ENCODE measurements at regions not wholly inside any gene's neighbourhood (a gene's known extent, or its start where the extent isn't known, plus 50 kb on each side); places are given as distances from the start of the nearest gene placed in this dataset.
"Not testable (repeated sequence)": the region's sequence is repeated elsewhere in the genome, so short reads cannot be mapped to it uniquely, and the experiment has no call there.

- Mint-ChIP-seq H3K27me3 (no peaks in the 10 kb centered on the region), H3K4me3 (no peak overlapping the region), H3K36me3 (no peaks in the 10 kb centered on the region), H3K4me1 (no peaks in the 10 kb centered on the region), H3K27ac (no peak overlapping the region), H3K9me3 (peaks cover 1% of the 10 kb centered on the region)
- ATAC-seq (ENCODE audit: low read depth) = no peak
- POLR2A ChIA-PET = no interaction called here
- DNase-seq = no peak
Observed at GRCh38 chr3:148531836-148532235, 165.9 kb upstream of the AGTR1 start.

- Mint-ChIP-seq H3K4me3 (no peak overlapping the region), H3K27ac (no peak overlapping the region), H3K27me3 (no peaks in the 10 kb centered on the region), H3K36me3 (no peaks in the 10 kb centered on the region), H3K4me1 (no peaks in the 10 kb centered on the region), H3K9me3 (peaks cover 1% of the 10 kb centered on the region)
- POLR2A ChIA-PET = no interaction called here
- ATAC-seq (ENCODE audit: low read depth) = no peak
- DNase-seq = no peak
Observed at GRCh38 chr3:148532326-148532725, 165.4 kb upstream of the AGTR1 start.

GRCh38 chr3:148532774-148533173 is 164.9 kb upstream of the AGTR1 start:
- Mint-ChIP-seq H3K4me1 (no peaks in the 10 kb centered on the region), H3K36me3 (no peaks in the 10 kb centered on the region), H3K9me3 (peaks cover 1% of the 10 kb centered on the region), H3K4me3 (no peak overlapping the region), H3K27ac (no peak overlapping the region), H3K27me3 (no peaks in the 10 kb centered on the region)
- ATAC-seq (ENCODE audit: low read depth) (no peak), DNase-seq (no peak)
- POLR2A ChIA-PET = no interaction called here

GRCh38 chr3:148534089-148534988 is 163.4 kb upstream of the AGTR1 start:
- Mint-ChIP-seq H3K27ac (no peak overlapping the region), H3K36me3 (no peaks in the 10 kb centered on the region), H3K4me1 (no peaks in the 10 kb centered on the region), H3K4me3 (no peak overlapping the region), H3K27me3 (no peaks in the 10 kb centered on the region), H3K9me3 (peaks cover 1% of the 10 kb centered on the region)
- POLR2A ChIA-PET = no interaction called here
- ATAC-seq (ENCODE audit: low read depth) (no peak), DNase-seq (no peak)

GRCh38 chr3:148535001-148535400 is 162.7 kb upstream of the AGTR1 start:
- ATAC-seq (ENCODE audit: low read depth) = no peak

GRCh38 chr3:148540266-148540665 is 157.4 kb upstream of the AGTR1 start:
- Mint-ChIP-seq H3K27ac (no peak overlapping the region), H3K4me1 (no peaks in the 10 kb centered on the region), H3K27me3 (no peaks in the 10 kb centered on the region), H3K36me3 (no peaks in the 10 kb centered on the region), H3K9me3 (no peaks in the 10 kb centered on the region), H3K4me3 (no peak overlapping the region)
- POLR2A ChIA-PET = no interaction called here
- DNase-seq (no peak), ATAC-seq (ENCODE audit: low read depth) (no peak)

More at GRCh38 chr3:148535001-148535400, 162.7 kb upstream of the AGTR1 start:
- H3K9me3 Mint-ChIP-seq = peaks cover 1% of the 10 kb centered on the region
- no peak overlapping the region for H3K27ac Mint-ChIP-seq
- POLR2A ChIA-PET = interaction anchor here (0.5 kb wide), 1 partner anchor 47 kb away, joined by 6 read pairs; no protein-coding TSS in a partner anchor
- no peaks in the 10 kb centered on the region for H3K27me3 Mint-ChIP-seq
- no peaks in the 10 kb centered on the region for H3K4me1 Mint-ChIP-seq
- H3K36me3 Mint-ChIP-seq = no peaks in the 10 kb centered on the region
- DNase-seq = no peak
- H3K4me3 Mint-ChIP-seq = no peak overlapping the region

- ATAC-seq (ENCODE audit: low read depth) (no peak), DNase-seq (no peak)
- no peaks in the 10 kb centered on the region for H3K4me1 Mint-ChIP-seq
- POLR2A ChIA-PET = no interaction called here
- no peaks in the 10 kb centered on the region for H3K36me3 Mint-ChIP-seq
- no peaks in the 10 kb centered on the region for H3K9me3 Mint-ChIP-seq
- H3K4me3 Mint-ChIP-seq = no peak overlapping the region
- no peaks in the 10 kb centered on the region for H3K27me3 Mint-ChIP-seq
- no peak overlapping the region for H3K27ac Mint-ChIP-seq
Observed at GRCh38 chr3:148540851-148541250, 156.9 kb upstream of the AGTR1 start.

GRCh38 chr3:148546959-148547358 is 150.7 kb upstream of the AGTR1 start:
- POLR2A ChIA-PET = no interaction called here
- no peak for ATAC-seq (ENCODE audit: low read depth)

GRCh38 chr3:148551767-148552260 is 145.9 kb upstream of the AGTR1 start:
- no peaks in the 10 kb centered on the region for H3K4me1 Mint-ChIP-seq
- H3K27me3 Mint-ChIP-seq = no peaks in the 10 kb centered on the region
- H3K9me3 Mint-ChIP-seq = peaks cover 2% of the 10 kb centered on the region
- POLR2A ChIA-PET = no interaction called here
- no peaks in the 10 kb centered on the region for H3K36me3 Mint-ChIP-seq
- H3K4me3 Mint-ChIP-seq = no peak overlapping the region
- H3K27ac Mint-ChIP-seq = no peak overlapping the region
- DNase-seq = no peak
- no peak for ATAC-seq (ENCODE audit: low read depth)

More at GRCh38 chr3:148546959-148547358, 150.7 kb upstream of the AGTR1 start:
- Mint-ChIP-seq H3K9me3 (peaks cover 2% of the 10 kb centered on the region), H3K4me3 (no peak overlapping the region), H3K4me1 (no peaks in the 10 kb centered on the region), H3K36me3 (no peaks in the 10 kb centered on the region), H3K27ac (no peak overlapping the region), H3K27me3 (no peaks in the 10 kb centered on the region)
- no peak for DNase-seq

GRCh38 chr3:148554367-148554766 is 143.3 kb upstream of the AGTR1 start:
- peaks cover 3% of the 10 kb centered on the region for H3K9me3 Mint-ChIP-seq
- no peaks in the 10 kb centered on the region for H3K4me1 Mint-ChIP-seq
- no peaks in the 10 kb centered on the region for H3K27me3 Mint-ChIP-seq
- POLR2A ChIA-PET = no interaction called here
- no peak overlapping the region for H3K27ac Mint-ChIP-seq
- DNase-seq = no peak
- no peak for ATAC-seq (ENCODE audit: low read depth)
- H3K36me3 Mint-ChIP-seq = no peaks in the 10 kb centered on the region
- no peak overlapping the region for H3K4me3 Mint-ChIP-seq

- Mint-ChIP-seq H3K27me3 (no peaks in the 10 kb centered on the region), H3K27ac (no peak overlapping the region), H3K4me3 (no peak overlapping the region), H3K4me1 (no peaks in the 10 kb centered on the region), H3K36me3 (no peaks in the 10 kb centered on the region), H3K9me3 (peaks cover 7% of the 10 kb centered on the region)
- POLR2A ChIA-PET = no interaction called here
- ATAC-seq (ENCODE audit: low read depth) (no peak), DNase-seq (no peak)
Observed at GRCh38 chr3:148556664-148557063, 141.0 kb upstream of the AGTR1 start.

GRCh38 chr3:148577579-148577978 is 120.1 kb upstream of the AGTR1 start:
- DNase-seq; H3K27ac Mint-ChIP-seq; ATAC-seq (ENCODE audit: low read depth); H3K36me3 Mint-ChIP-seq; POLR2A ChIA-PET; H3K4me3 Mint-ChIP-seq; H3K27me3 Mint-ChIP-seq; H3K4me1 Mint-ChIP-seq; H3K9me3 Mint-ChIP-seq: not testable (repeated sequence)

- no peaks in the 10 kb centered on the region for H3K4me1 Mint-ChIP-seq
- no peaks in the 10 kb centered on the region for H3K9me3 Mint-ChIP-seq
- H3K27me3 Mint-ChIP-seq = no peaks in the 10 kb centered on the region
- POLR2A ChIA-PET = interaction anchor here (0.7 kb wide), 1 partner anchor 47 kb away, joined by 6 read pairs; no protein-coding TSS in a partner anchor
- H3K36me3 Mint-ChIP-seq = no peaks in the 10 kb centered on the region
- H3K4me3 Mint-ChIP-seq = no peak overlapping the region
- DNase-seq (no peak), ATAC-seq (ENCODE audit: low read depth) (no peak)
- no peak overlapping the region for H3K27ac Mint-ChIP-seq
Observed at GRCh38 chr3:148582126-148582525, 115.6 kb upstream of the AGTR1 start.

GRCh38 chr3:148583793-148584192 is 113.9 kb upstream of the AGTR1 start:
- H3K4me3 Mint-ChIP-seq = no peak overlapping the region
- DNase-seq (no peak), ATAC-seq (ENCODE audit: low read depth) (no peak)
- H3K27me3 Mint-ChIP-seq = no peaks in the 10 kb centered on the region
- H3K27ac Mint-ChIP-seq = no peak overlapping the region
- POLR2A ChIA-PET = no interaction called here
- H3K9me3 Mint-ChIP-seq = no peaks in the 10 kb centered on the region
- H3K36me3 Mint-ChIP-seq = no peaks in the 10 kb centered on the region
- no peaks in the 10 kb centered on the region for H3K4me1 Mint-ChIP-seq

All from activated naive CD8-positive, alpha-beta T cell treated with anti-CD3 and anti-CD28 coated beads, Interleukin-2, amount 10 ng/mL, durations not matched to agents 7 days and 5 days (primary cell).